K562 (cell line): ENCODE measurements at regions not wholly inside any gene's neighbourhood (a gene's known extent, or its start where the extent isn't known, plus 50 kb on each side); places are given as distances from the start of the nearest gene placed in this dataset.

ENCODE experiments used
- CREM ChIP-seq: IDR thresholded peaks from 2 replicates; pipeline ENCODE4 v1.6.1; 2014; ENCODE audit warnings: antibody characterized with exemption, low read depth
- DMBX1 ChIP-seq: fragments of 250-450 bp; sonication (Bioruptor Pico); IDR thresholded peaks from 2 replicates; pipeline ENCODE4 v1.8.0; 2022; ENCODE audit warnings: inconsistent platforms, mild to moderate bottlenecking, moderate library complexity, borderline replicate concordance
- HNRNPL ChIP-seq: fragments of 200-400 bp; formaldehyde crosslinking; IDR thresholded peaks from 2 replicates; pipeline ENCODE4 v1.6.1; 2017; ENCODE audit warnings: low read depth, mild to moderate bottlenecking, low read length
- KDM1A ChIP-seq, 2 experiments: fragments of 450-650 bp; IDR thresholded peaks; 2 replicates each; pipeline ENCODE4 v1.6.1; 2016; ENCODE audit warnings: mild to moderate bottlenecking in 2 of 2
- MAFG ChIP-seq: fragments of 450-650 bp; conservative IDR thresholded peaks from 2 replicates; pipeline ENCODE4 v1.6.1; 2016; ENCODE audit warnings: missing genetic modification characterization, missing compliant biosample characterization
- NCOA2 ChIP-seq, 2 experiments: fragments of 450-650 bp; IDR thresholded peaks; 2 replicates each; pipeline ENCODE4 v1.6.1; 2018; ENCODE audit warnings: mild to moderate bottlenecking in 2 of 2, moderate library complexity in 1 of 2; ENCODE audit not compliant: partially characterized antibody in 2 of 2
- RCOR1 ChIP-seq, 2 experiments: IDR thresholded peaks; 2 replicates each; pipeline ENCODE4 v1.6.1; 2012; ENCODE audit warnings: low read depth in 2 of 2, low read length in 2 of 2, borderline replicate concordance in 1 of 2, improper control_type of control experiment in 1 of 2
- SNRNP70 ChIP-seq: fragments of 200-400 bp; formaldehyde crosslinking; optimal IDR thresholded peaks from 2 replicates; pipeline ENCODE3; 2017; ENCODE audit warnings: low read depth, low read length
- SP1 ChIP-seq: sonication (generic); formaldehyde crosslinking; IDR thresholded peaks from 2 replicates; pipeline ENCODE4 v1.8.1; 2022; ENCODE audit warnings: mild to moderate bottlenecking, missing genetic modification reagents
- ZNF121 ChIP-seq: sonication (generic); formaldehyde crosslinking; conservative IDR thresholded peaks from 2 replicates; pipeline ENCODE4 v1.8.0; 2022; ENCODE audit warnings: missing genetic modification reagents
- ZNF282 ChIP-seq: sonication (generic); formaldehyde crosslinking; IDR thresholded peaks from 2 replicates; pipeline ENCODE4 v1.8.1; 2023; ENCODE audit warnings: missing genetic modification reagents
- ZNF311 ChIP-seq: fragments of 250-450 bp; sonication (Bioruptor Pico); IDR thresholded peaks from 2 replicates; pipeline ENCODE4 v1.4.0; 2020; ENCODE audit warnings: mild to moderate bottlenecking, moderate library complexity
- TF ChIP-seq, protein P1 (sequence below): conservative IDR thresholded peaks from 2 replicates; pipeline ENCODE4 v1.6.1; 2011; ENCODE audit warnings: low read depth, mild to moderate bottlenecking, low read length; ENCODE audit not compliant: control insufficient read depth
- TF ChIP-seq, protein P2 (sequence below): fragments of 250-450 bp; sonication (Bioruptor Pico); IDR thresholded peaks from 2 replicates; pipeline ENCODE4 v1.4.0; 2020

- TF ChIP-seq, protein P1, sequence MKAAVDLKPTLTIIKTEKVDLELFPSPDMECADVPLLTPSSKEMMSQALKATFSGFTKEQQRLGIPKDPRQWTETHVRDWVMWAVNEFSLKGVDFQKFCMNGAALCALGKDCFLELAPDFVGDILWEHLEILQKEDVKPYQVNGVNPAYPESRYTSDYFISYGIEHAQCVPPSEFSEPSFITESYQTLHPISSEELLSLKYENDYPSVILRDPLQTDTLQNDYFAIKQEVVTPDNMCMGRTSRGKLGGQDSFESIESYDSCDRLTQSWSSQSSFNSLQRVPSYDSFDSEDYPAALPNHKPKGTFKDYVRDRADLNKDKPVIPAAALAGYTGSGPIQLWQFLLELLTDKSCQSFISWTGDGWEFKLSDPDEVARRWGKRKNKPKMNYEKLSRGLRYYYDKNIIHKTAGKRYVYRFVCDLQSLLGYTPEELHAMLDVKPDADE = no peak
- TF ChIP-seq MAFG (no peak), NCOA2 (IDR thresholded peaks at IDR 0.05; ENCODE audit: partially characterized antibody in 2 of 2) (no peak), RCOR1 (IDR thresholded peaks at IDR 0.05; ENCODE audit: borderline replicate concordance in 1 of 2, low read depth in 2 of 2, low read length in 2 of 2) (0 out of 4 replicates have a peak, but pooled peaks of 1 of the 2 experiments have one; percentile 5), DMBX1 (CRISPR knock-in tag) (no peak), CREM (no peak), HNRNPL (no peak), ZNF282 (CRISPR knock-in tag) (no peak), SNRNP70 (no peak), ZNF121 (no peak), SP1 (CRISPR knock-in tag) (no peak), KDM1A (IDR thresholded peaks at IDR 0.05) (peak; percentile 74 to 81; a peak in 3 of 4 replicates), ZNF311 (CRISPR knock-in tag) (no peak)
- TF ChIP-seq, protein P2, sequence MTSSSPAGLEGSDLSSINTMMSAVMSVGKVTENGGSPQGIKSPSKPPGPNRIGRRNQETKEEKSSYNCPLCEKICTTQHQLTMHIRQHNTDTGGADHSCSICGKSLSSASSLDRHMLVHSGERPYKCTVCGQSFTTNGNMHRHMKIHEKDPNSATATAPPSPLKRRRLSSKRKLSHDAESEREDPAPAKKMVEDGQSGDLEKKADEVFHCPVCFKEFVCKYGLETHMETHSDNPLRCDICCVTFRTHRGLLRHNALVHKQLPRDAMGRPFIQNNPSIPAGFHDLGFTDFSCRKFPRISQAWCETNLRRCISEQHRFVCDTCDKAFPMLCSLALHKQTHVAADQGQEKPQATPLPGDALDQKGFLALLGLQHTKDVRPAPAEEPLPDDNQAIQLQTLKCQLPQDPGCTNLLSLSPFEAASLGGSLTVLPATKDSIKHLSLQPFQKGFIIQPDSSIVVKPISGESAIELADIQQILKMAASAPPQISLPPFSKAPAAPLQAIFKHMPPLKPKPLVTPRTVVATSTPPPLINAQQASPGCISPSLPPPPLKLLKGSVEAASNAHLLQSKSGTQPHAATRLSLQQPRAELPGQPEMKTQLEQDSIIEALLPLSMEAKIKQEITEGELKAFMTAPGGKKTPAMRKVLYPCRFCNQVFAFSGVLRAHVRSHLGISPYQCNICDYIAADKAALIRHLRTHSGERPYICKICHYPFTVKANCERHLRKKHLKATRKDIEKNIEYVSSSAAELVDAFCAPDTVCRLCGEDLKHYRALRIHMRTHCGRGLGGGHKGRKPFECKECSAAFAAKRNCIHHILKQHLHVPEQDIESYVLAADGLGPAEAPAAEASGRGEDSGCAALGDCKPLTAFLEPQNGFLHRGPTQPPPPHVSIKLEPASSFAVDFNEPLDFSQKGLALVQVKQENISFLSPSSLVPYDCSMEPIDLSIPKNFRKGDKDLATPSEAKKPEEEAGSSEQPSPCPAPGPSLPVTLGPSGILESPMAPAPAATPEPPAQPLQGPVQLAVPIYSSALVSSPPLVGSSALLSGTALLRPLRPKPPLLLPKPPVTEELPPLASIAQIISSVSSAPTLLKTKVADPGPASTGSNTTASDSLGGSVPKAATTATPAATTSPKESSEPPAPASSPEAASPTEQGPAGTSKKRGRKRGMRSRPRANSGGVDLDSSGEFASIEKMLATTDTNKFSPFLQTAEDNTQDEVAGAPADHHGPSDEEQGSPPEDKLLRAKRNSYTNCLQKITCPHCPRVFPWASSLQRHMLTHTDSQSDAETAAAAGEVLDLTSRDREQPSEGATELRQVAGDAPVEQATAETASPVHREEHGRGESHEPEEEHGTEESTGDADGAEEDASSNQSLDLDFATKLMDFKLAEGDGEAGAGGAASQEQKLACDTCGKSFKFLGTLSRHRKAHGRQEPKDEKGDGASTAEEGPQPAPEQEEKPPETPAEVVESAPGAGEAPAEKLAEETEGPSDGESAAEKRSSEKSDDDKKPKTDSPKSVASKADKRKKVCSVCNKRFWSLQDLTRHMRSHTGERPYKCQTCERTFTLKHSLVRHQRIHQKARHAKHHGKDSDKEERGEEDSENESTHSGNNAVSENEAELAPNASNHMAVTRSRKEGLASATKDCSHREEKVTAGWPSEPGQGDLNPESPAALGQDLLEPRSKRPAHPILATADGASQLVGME = no peak
These were observed 437.3 kb upstream of the CADM1 start (continued) for GRCh38 chr11:115941481-115941993.
